HepG2 (cell line): ENCODE measurements at regions not wholly inside any gene's neighbourhood (a gene's known extent, or its start where the extent isn't known, plus 50 kb on each side); places are given as distances from the start of the nearest gene placed in this dataset.

Experiments used
- ATAC-seq: fragments of 200-7000 bp; cut with Tn5 transposase; 3 replicates; pipeline ENCODE4 v1.9.1; 2020; ENCODE audit warnings: mild to moderate bottlenecking, moderate library complexity
- BruUV-seq: library from RNA; stranded (reverse); fragments of 400-500 nt; replicated peaks from 2 replicates; lab custom pipeline; 2021; lab: Mats Ljungman, UMichigan
- CTCF ChIA-PET: fragments of 300-600 bp; formaldehyde crosslinking; extraction: SDS; loops from one replicate; lab custom pipeline; 2021; ENCODE audit warnings: low total read pairs, inconsistent platforms, low intra/inter-chr PET ratio; lab: Yijun Ruan, JAX
- POLR2A ChIA-PET: fragments of 350-600 bp; sonication (Branson Sonifier 250); formaldehyde crosslinking; loops from one replicate; lab custom pipeline; 2020; ENCODE audit warnings: antibody characterized with exemption, inconsistent platforms; lab: Yijun Ruan, JAX
- DNase-seq: peaks from one replicate; pipeline ENCODE4 v3.0.0-alpha.2; 2015; ENCODE audit warnings: low spot score
- FAIRE-seq: peaks from 3 replicates; lab custom pipeline; 2011; peaks lifted over from hg19 to GRCh38; lab: Jason Lieb, UNC
- H2AFZ ChIP-seq: one replicate; pipeline ENCODE4 v1.6.1; 2011; ENCODE audit warnings: low read length, inconsistent platforms
- H3K27ac ChIP-seq: fragments of 300-600 bp; 3 replicates; pipeline ENCODE4 v1.8.0; 2011; ENCODE audit warnings: mixed run types, mild to moderate bottlenecking, mixed read lengths, low read length, inconsistent platforms; ENCODE audit not compliant: insufficient read depth; ENCODE audit errors: extremely low read length
- H3K27me3 ChIP-seq, 2 experiments: fragments of 200-600 bp in 1 of 2; 2 replicates in 1 of 2; 3 replicates in 1 of 2; pipeline versions ENCODE4 v1.6.0 to v1.8.0; 2011; ENCODE audit warnings: low read length in 2 of 2, mild to moderate bottlenecking in 2 of 2, moderate library complexity in 2 of 2, inconsistent platforms in 1 of 2; ENCODE audit not compliant: insufficient read depth in 2 of 2, control insufficient read depth in 1 of 2
- H3K36me3 ChIP-seq, 2 experiments: fragments of 200-600 bp in 1 of 2; replicated peaks in 1 of 2; 2 replicates in 1 of 2; 3 replicates in 1 of 2; pipeline versions ENCODE4 v1.5.1 to v1.8.0; 2011; ENCODE audit warnings: low read length in 2 of 2, inconsistent platforms in 1 of 2; ENCODE audit not compliant: insufficient read depth in 2 of 2, control insufficient read depth in 1 of 2
- H3K4me1 ChIP-seq: 2 replicates; pipeline ENCODE4 v1.5.1; 2012; ENCODE audit warnings: low read length, inconsistent platforms; ENCODE audit not compliant: insufficient read depth
- H3K4me2 ChIP-seq: 2 replicates; pipeline ENCODE4 v1.6.0; 2011; ENCODE audit warnings: low read depth, low read length, inconsistent platforms
- H3K4me3 ChIP-seq, 3 experiments: fragments of 200-600 bp in 1 of 3; sonication (generic), shearing (Covaris generic) in 1 of 3; replicated peaks in 1 of 3; 2 replicates each; pipeline ENCODE4 v1.5.1; 2011 to 2016; ENCODE audit warnings: low read length in 3 of 3, inconsistent platforms in 2 of 3, low read depth in 2 of 3, mild to moderate bottlenecking in 2 of 3, control low read depth in 1 of 3, mixed read lengths in 1 of 3; ENCODE audit not compliant: insufficient read depth in 1 of 3
- H3K79me2 ChIP-seq: one replicate; pipeline ENCODE4 v1.6.1; 2011; ENCODE audit warnings: low read length, inconsistent platforms; ENCODE audit not compliant: insufficient read depth
- H3K9ac ChIP-seq: 2 replicates; pipeline ENCODE4 v1.6.0; 2011; ENCODE audit warnings: mild to moderate bottlenecking, low read depth, low read length, inconsistent platforms; ENCODE audit not compliant: insufficient read depth
- H3K9me3 ChIP-seq: 2 replicates; pipeline ENCODE4 v1.5.1; 2012; ENCODE audit warnings: mild to moderate bottlenecking, low read length
- H4K20me1 ChIP-seq: 2 replicates; pipeline ENCODE4 v1.6.0; 2011; ENCODE audit warnings: inconsistent platforms, mild to moderate bottlenecking, low read length, moderate library complexity; ENCODE audit not compliant: insufficient read depth
- ATF7 ChIP-seq, 2 experiments: fragments of 450-650 bp in 1 of 2; sonication (generic) in 1 of 2; formaldehyde crosslinking in 1 of 2; IDR thresholded peaks; 2 replicates each; pipeline versions ENCODE4 v1.4.0 to v1.6.1; 2016 to 2020; ENCODE audit warnings: antibody characterized with exemption in 1 of 2, mild to moderate bottlenecking in 1 of 2, missing genetic modification reagents in 1 of 2
- FOXA1 ChIP-seq, 2 experiments: fragments of 450-650 bp in 1 of 2; sonication (generic) in 1 of 2; formaldehyde crosslinking in 1 of 2; IDR thresholded peaks; 2 replicates each; pipeline versions ENCODE4 v1.4.0 to v1.6.1; 2016 to 2020; ENCODE audit warnings: missing genetic modification reagents in 1 of 2
- FOXP1 ChIP-seq, 2 experiments: fragments of 450-650 bp in 1 of 2; IDR thresholded peaks; 2 replicates each; pipeline ENCODE4 v1.6.1; 2017 to 2018; ENCODE audit warnings: antibody characterized with exemption in 1 of 2
- HCFC1 ChIP-seq: fragments of 150-350 bp; IDR thresholded peaks from 2 replicates; pipeline ENCODE4 v1.6.1; 2014; ENCODE audit warnings: low read depth, low read length
- IRX3 ChIP-seq: sonication (generic); formaldehyde crosslinking; IDR thresholded peaks from 2 replicates; pipeline ENCODE4 v1.8.1; 2023; ENCODE audit warnings: mild to moderate bottlenecking, low read depth, missing genetic modification reagents, borderline replicate concordance
- KLF9 ChIP-seq: IDR thresholded peaks from 2 replicates; pipeline ENCODE4 v1.6.1; 2016; ENCODE audit warnings: low read depth
- MAFF ChIP-seq: IDR thresholded peaks from 2 replicates; pipeline ENCODE4 v1.6.1; 2011; ENCODE audit warnings: low read depth, low read length, improper control_type of control experiment
- MAFK ChIP-seq, 2 experiments: IDR thresholded peaks in 1 of 2; conservative IDR thresholded peaks in 1 of 2; 2 replicates each; pipeline ENCODE4 v1.6.1; 2011; ENCODE audit warnings: improper control_type of control experiment in 2 of 2, low read length in 2 of 2
- PRPF4 ChIP-seq: fragments of 200-400 bp; formaldehyde crosslinking; IDR thresholded peaks from 2 replicates; pipeline ENCODE4 v1.6.1; 2016; ENCODE audit warnings: low read length, low read depth; ENCODE audit not compliant: poor library complexity, severe bottlenecking
- ZNF207 ChIP-seq: fragments of 450-650 bp; IDR thresholded peaks from 2 replicates; pipeline ENCODE4 v1.6.1; 2016; ENCODE audit warnings: antibody characterized with exemption, borderline replicate concordance
- ZNF253 ChIP-seq: sonication (generic); formaldehyde crosslinking; IDR thresholded peaks from 2 replicates; pipeline ENCODE4 v1.8.0; 2022; ENCODE audit warnings: mild to moderate bottlenecking, missing genetic modification reagents, borderline replicate concordance
- ZNF451 ChIP-seq: sonication (generic); formaldehyde crosslinking; IDR thresholded peaks from 2 replicates; pipeline ENCODE4 v1.5.0; 2020; ENCODE audit warnings: mild to moderate bottlenecking, missing genetic modification reagents
- WGBS: methylation state at CpG from one replicate; pipeline ENCODE4 v1.1.6; 2017; ENCODE audit warnings: low lambda C conversion rate; 5-methylcytosine and 5-hydroxymethylcytosine counted together
- in situ Hi-C: cut with HindIII; loops from 2 replicates; pipeline ENCODE4 v1.10.0; 2017; ENCODE audit warnings: low pct_unique_long_range_greater_than_20kb; ENCODE audit not compliant: extremely low pct_ligation_motif_present
- intact Hi-C: fragments of 100-400 bp; cut with micrococcal nuclease; formaldehyde crosslinking; loops from one replicate; pipeline ENCODE4 v1.10.0; 2022; ENCODE audit not compliant: unreplicated experiment
- TF ChIP-seq, protein P1 (sequence below): IDR thresholded peaks from 2 replicates; pipeline ENCODE4 v1.6.1; 2016; ENCODE audit warnings: mild to moderate bottlenecking
- TF ChIP-seq, protein P2 (sequence below): sonication (generic); formaldehyde crosslinking; IDR thresholded peaks from 2 replicates; pipeline ENCODE4 v1.5.0; 2020; ENCODE audit warnings: mild to moderate bottlenecking, low read depth, missing genetic modification reagents, borderline replicate concordance

- Histone ChIP-seq H3K4me3 (no peak overlapping the region), H4K20me1 (no peaks in the 10 kb centered on the region), H3K27ac (no peak overlapping the region), H3K4me1 (no peaks in the 10 kb centered on the region), H3K36me3 (no peaks in the 10 kb centered on the region), H3K4me2 (no peak overlapping the region), H3K9me3 (no peaks in the 10 kb centered on the region)
- in situ Hi-C loops: no loop called here
- POLR2A ChIA-PET: no interaction called here
- no peak for DNase-seq
- FAIRE-seq: no peak
- no TSS peak for BruUV-seq
- TF ChIP-seq ZNF207: no peak
- TF ChIP-seq ATF7 (IDR thresholded peaks at IDR 0.05): 0 out of 2 replicates have a peak, but pooled peaks have one; percentile 11
- TF ChIP-seq ATF7 (CRISPR knock-in tag; IDR thresholded peaks at IDR 0.05): no peak
- no peak for TF ChIP-seq FOXP1 (IDR thresholded peaks at IDR 0.05)
- no peak for TF ChIP-seq FOXP1 (CRISPR knock-in tag; IDR thresholded peaks at IDR 0.05)
- TF ChIP-seq, protein P1, sequence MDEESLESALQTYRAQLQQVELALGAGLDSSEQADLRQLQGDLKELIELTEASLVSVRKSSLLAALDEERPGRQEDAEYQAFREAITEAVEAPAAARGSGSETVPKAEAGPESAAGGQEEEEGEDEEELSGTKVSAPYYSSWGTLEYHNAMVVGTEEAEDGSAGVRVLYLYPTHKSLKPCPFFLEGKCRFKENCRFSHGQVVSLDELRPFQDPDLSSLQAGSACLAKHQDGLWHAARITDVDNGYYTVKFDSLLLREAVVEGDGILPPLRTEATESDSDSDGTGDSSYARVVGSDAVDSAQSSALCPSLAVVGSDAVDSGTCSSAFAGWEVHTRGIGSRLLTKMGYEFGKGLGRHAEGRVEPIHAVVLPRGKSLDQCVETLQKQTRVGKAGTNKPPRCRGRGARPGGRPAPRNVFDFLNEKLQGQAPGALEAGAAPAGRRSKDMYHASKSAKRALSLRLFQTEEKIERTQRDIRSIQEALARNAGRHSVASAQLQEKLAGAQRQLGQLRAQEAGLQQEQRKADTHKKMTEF (CRISPR knock-in tag): no peak
- no peak for TF ChIP-seq KLF9 (CRISPR knock-in tag)
- peak; percentile 97 for TF ChIP-seq MAFF
- peak; percentile 94 to 98 for TF ChIP-seq MAFK (conservative IDR thresholded peaks at IDR 0.05 in 1 of 2, IDR thresholded peaks at IDR 0.05 in 1 of 2; ENCODE audit: low read length in 2 of 2)
- TF ChIP-seq, all 625 proteins: peak for 3
- intact Hi-C loops: no loop called here
- Histone ChIP-seq H3K9ac (no peak overlapping the region), H3K27me3 (no peaks in the 10 kb centered on the region), H3K79me2 (no peaks in the 10 kb centered on the region), H2AFZ (no peak overlapping the region)
- no peak for ATAC-seq
- CTCF ChIA-PET: no interaction called here
These were observed 461.1 kb downstream of the TMEM182 start for GRCh38 chr2:103222969-103223368.

DNA sequence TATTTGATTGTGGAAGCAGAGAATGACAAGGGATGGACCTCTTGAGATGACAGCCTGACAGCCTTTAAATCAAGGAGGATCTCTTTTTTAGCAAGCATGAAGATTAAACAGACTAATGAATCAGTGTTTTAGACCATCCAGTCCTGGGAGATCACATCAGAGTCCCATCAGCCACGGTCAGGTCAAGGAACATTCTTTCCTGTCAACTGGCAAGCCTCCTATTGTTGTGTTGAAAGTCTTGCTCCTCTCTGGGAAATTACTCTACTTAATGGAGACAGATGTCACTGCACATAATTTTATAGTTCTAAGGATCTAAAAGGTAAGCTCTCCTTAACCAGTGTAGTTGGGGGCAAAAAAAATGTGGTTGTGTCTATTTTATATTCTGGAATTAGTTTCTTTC is 469.0 kb downstream of the TMEM182 start:
- in situ Hi-C loops: no loop called here
- Histone ChIP-seq H3K4me1 (no peaks in the 10 kb centered on the region), H4K20me1 (no peaks in the 10 kb centered on the region), H3K27me3 (no peaks in the 10 kb centered on the region), H2AFZ (no peak overlapping the region), H3K4me3 (no peak overlapping the region), H3K4me2 (no peak overlapping the region), H3K9me3 (no peaks in the 10 kb centered on the region), H3K27ac (no peak overlapping the region), H3K36me3 (no peaks in the 10 kb centered on the region), H3K9ac (no peak overlapping the region), H3K79me2 (no peaks in the 10 kb centered on the region)
- no TSS peak for BruUV-seq
- ChIA-PET CTCF (no interaction called here), POLR2A (no interaction called here)
- WGBS: 0% methylated on average over 1 of the region's 1 CpG
- ATAC-seq: no peak
- no peak for FAIRE-seq
- intact Hi-C loops: no loop called here
- no peak for DNase-seq
- TF ChIP-seq FOXA1 (IDR thresholded peaks at IDR 0.05): no peak
- TF ChIP-seq FOXA1 (CRISPR knock-in tag; IDR thresholded peaks at IDR 0.05): no peak
- no peak for TF ChIP-seq PRPF4
- no peak for TF ChIP-seq ZNF451
- TF ChIP-seq ZNF253 (CRISPR knock-in tag): no peak
- no peak for TF ChIP-seq HCFC1
- TF ChIP-seq, protein P2, sequence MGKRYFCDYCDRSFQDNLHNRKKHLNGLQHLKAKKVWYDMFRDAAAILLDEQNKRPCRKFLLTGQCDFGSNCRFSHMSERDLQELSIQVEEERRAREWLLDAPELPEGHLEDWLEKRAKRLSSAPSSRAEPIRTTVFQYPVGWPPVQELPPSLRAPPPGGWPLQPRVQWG (CRISPR knock-in tag): no peak
- no peak for TF ChIP-seq IRX3 (CRISPR knock-in tag)
